GM19372 (cell line): ENCODE measurements at regions not wholly inside any gene's neighbourhood (a gene's known extent, or its start where the extent isn't known, plus 50 kb on each side); places are given as distances from the start of the nearest gene placed in this dataset.

ENCODE experiments used
- ATAC-seq: cut with Tn5 transposase; IDR thresholded peaks from one replicate; pipeline ENCODE4 v1.9.1; 2021; ENCODE audit warnings: mild to moderate bottlenecking, low read depth, moderate library complexity; ENCODE audit not compliant: unreplicated experiment

GRCh38 chr3:41118461-41119390 is 80.6 kb upstream of the CTNNB1 start:
- no peak for ATAC-seq

- no peak for ATAC-seq
Observed at GRCh38 chr3:41120460-41120859, 78.8 kb upstream of the CTNNB1 start.

DNA sequence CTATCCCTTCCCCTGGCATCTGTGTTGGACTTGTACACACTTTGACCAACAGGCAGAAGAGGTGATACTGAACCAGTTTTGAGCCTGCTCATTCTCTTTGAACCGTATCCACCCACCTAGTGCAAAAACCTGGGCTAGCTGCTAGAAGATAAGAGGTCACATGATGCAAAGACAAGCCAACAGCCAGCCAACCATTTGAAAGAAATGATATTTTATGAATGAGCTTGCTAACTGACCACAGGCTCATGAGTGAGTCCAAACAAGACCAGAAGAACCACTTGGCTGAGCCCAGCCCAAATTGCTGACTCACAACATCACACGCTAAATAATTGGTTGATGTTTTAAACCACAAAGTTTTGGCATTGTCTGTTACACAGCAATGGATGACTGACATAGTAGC is 74.0 kb upstream of the CTNNB1 start:
- ATAC-seq: no peak

DNA sequence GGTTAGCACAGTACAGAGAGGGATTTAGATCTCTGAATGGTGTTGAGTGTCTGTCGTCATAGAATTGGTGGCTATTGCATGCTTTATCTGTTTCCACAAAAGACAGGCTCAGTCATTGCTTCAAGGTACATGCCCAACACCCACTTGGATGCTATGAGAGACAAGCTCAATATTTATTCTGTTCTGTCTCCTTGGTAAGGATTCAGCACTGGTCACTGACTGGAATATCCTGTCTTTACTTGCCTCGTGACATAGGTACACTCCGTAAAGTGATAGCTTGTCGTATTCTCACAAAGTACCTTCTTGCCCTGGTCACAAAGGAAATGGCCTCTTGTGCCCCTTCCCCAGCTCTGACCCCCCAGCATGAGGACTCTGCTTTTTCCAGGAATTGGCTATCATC is 72.8 kb upstream of the CTNNB1 start:
- ATAC-seq: no peak

- ATAC-seq: no peak
Observed at GRCh38 chr3:41126961-41127360, 72.3 kb upstream of the CTNNB1 start.

DNA sequence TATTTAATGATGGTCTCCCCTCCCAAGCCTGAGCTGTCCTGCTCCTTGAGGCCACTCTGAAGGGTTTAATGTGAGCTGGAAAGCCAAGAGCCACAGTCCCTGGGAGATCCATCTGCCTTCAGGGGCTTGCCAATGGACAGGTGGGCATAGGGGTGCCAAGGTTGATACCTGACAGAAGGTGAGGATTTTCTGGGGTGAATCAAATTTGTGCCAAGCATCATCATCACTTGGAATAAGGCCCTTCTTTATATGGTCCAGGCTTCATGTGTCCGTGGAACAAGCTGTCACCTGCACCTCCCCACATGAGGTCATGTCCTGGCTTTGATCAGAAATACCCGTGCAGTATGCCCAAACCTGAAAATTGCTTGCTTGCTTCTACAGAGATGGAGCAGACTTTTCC is 71.9 kb upstream of the CTNNB1 start:
- ATAC-seq: no peak

DNA sequence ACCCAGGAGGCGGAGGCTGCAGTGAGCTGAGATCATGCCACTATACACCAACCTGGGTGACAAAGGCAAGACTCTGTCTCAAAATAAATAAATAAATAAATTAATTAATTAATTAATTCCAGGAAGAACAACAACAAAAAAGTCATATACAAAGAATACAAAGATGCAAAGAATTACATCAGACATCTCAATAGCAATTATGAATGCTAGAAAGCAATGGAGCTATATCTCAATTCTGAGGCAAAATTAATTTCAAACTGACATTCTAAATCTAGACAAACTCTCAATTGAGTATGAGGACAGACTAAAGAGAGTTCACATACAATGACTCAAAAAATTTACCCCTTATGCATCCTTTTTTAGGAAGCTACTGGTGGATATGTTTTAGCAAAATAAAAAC is 69.6 kb upstream of the CTNNB1 start:
- ATAC-seq: no peak

GRCh38 chr3:41131224-41131623 is 68.1 kb upstream of the CTNNB1 start:
- no peak for ATAC-seq

- ATAC-seq: no peak
Observed at GRCh38 chr3:41137686-41138111, 61.6 kb upstream of the CTNNB1 start.

GRCh38 chr3:41138146-41138545 is 61.2 kb upstream of the CTNNB1 start:
- ATAC-seq: no peak

- ATAC-seq: no peak
Observed at GRCh38 chr3:41138601-41139000, 60.7 kb upstream of the CTNNB1 start.

DNA sequence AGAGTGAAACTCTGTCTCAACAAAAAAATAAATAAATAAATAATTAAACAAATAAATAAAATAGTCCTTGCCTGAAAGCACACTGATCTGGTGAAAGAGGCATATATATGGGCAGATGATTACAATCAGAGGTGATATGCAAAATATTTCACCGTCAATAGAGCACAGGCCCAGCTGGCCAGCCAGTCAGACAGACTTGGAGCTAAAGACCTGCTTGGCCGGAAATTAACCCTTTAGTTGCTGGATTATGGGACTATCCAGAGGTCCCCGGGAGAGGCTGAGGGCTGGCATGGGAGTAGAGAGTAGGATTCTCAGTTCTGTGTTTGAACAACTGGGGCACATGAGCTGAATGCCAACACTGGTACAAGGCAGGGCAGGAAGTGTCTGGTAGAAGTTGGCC is 59.1 kb upstream of the CTNNB1 start:
- no peak for ATAC-seq

- ATAC-seq: no peak
Observed at GRCh38 chr3:41141433-41142167, 57.7 kb upstream of the CTNNB1 start.

DNA sequence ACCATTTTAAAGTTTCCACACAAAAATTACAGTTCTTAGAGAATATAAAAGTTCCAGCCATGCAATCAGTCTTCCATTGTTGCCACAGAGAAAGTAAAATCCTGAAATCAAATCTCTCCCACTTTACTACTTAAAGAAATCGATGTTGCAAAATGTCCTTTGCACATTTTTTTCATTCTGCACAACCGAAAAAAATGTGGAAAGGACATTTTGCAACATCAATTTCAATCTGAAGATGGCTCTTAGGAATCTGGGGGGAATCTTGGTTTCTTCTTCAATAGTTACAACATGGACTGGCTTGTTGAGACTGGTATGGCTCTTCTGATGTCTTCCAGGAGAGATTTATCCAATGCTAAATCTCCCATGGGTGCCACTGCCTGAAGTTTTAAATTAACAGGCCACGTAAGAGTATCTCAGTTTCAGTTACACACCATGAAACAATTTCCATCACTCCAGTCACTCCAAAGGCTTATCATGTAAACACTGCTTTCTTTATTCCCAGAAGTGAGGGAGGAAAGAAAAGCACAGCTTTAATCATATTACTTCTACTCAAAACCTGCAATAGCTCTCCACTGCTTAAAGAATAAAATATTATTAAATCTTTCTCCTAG is 55.8 kb upstream of the CTNNB1 start:
- no peak for ATAC-seq

GRCh38 chr3:41144631-41145030 is 54.7 kb upstream of the CTNNB1 start:
- no peak for ATAC-seq

- ATAC-seq: no peak
Observed at GRCh38 chr3:41148478-41148877, 50.8 kb upstream of the CTNNB1 start.

GRCh38 chr3:41148901-41149300 is 50.4 kb upstream of the CTNNB1 start:
- no peak for ATAC-seq
